OCI-LY1 (cell line): ENCODE measurements at regions not wholly inside any gene's neighbourhood (a gene's known extent, or its start where the extent isn't known, plus 50 kb on each side); places are given as distances from the start of the nearest gene placed in this dataset.

ENCODE experiments used
- H2AFZ ChIP-seq: fragments of 200-600 bp; sonication (generic), shearing (Covaris generic); 2 replicates; pipeline ENCODE4 v1.6.0; 2014; ENCODE audit warnings: antibody characterized with exemption, mild to moderate bottlenecking, low read length
- H3F3A ChIP-seq: fragments of 200-600 bp; sonication (generic), shearing (Covaris generic); 2 replicates; pipeline ENCODE4 v1.6.0; 2014; ENCODE audit warnings: mild to moderate bottlenecking, antibody characterized with exemption, low read length, moderate library complexity; ENCODE audit not compliant: insufficient read depth
- H3K27ac ChIP-seq: fragments of 200-600 bp; sonication (generic); 2 replicates; pipeline ENCODE4 v1.5.1; 2014; ENCODE audit warnings: low read length, mixed run types, mild to moderate bottlenecking, low read depth; ENCODE audit not compliant: poor library complexity, severe bottlenecking
- H3K27me3 ChIP-seq: fragments of 200-600 bp; sonication (generic); 2 replicates; pipeline ENCODE4 v1.6.0; 2014; ENCODE audit warnings: antibody characterized with exemption, mild to moderate bottlenecking, low read length, moderate library complexity; ENCODE audit not compliant: insufficient read depth
- H3K36me3 ChIP-seq: fragments of 200-600 bp; sonication (generic); 2 replicates; pipeline ENCODE4 v1.6.1; 2014; ENCODE audit warnings: mild to moderate bottlenecking, antibody characterized with exemption, low read length, moderate library complexity, mixed read lengths; ENCODE audit not compliant: insufficient read depth
- H3K4me1 ChIP-seq: fragments of 200-600 bp; sonication (generic); 2 replicates; pipeline ENCODE4 v1.5.1; 2014; ENCODE audit warnings: mild to moderate bottlenecking, low read length, moderate library complexity; ENCODE audit not compliant: insufficient read depth, severe bottlenecking
- H3K4me2 ChIP-seq: fragments of 200-600 bp; sonication (generic), shearing (Covaris generic); 2 replicates; pipeline ENCODE4 v1.6.1; 2014; ENCODE audit warnings: low read length
- H3K4me3 ChIP-seq: fragments of 200-600 bp; sonication (generic); 2 replicates; pipeline ENCODE4 v1.5.1; 2014; ENCODE audit warnings: low read length, low read depth, mild to moderate bottlenecking, mixed read lengths; ENCODE audit not compliant: poor library complexity, severe bottlenecking
- H3K79me2 ChIP-seq: fragments of 200-600 bp; shearing (Covaris generic); 2 replicates; pipeline ENCODE4 v1.6.1; 2016; ENCODE audit warnings: mixed run types, low read length, mixed read lengths; ENCODE audit not compliant: insufficient read depth
- H3K9ac ChIP-seq: fragments of 200-600 bp; sonication (generic), shearing (Covaris generic); 2 replicates; pipeline ENCODE4 v1.6.1; 2014; ENCODE audit warnings: mild to moderate bottlenecking, low read length, mixed read lengths
- H3K9me2 ChIP-seq: fragments of 200-600 bp; sonication (generic), shearing (Covaris generic); 2 replicates; pipeline ENCODE4 v1.6.1; 2014; ENCODE audit warnings: low read depth, mild to moderate bottlenecking, low read length, mixed read lengths
- H3K9me3 ChIP-seq: fragments of 200-600 bp; shearing (Covaris generic); 2 replicates; pipeline ENCODE4 v1.6.1; 2014; ENCODE audit warnings: low read length, mixed read lengths
- H4K20me1 ChIP-seq: fragments of 200-600 bp; sonication (generic), shearing (Covaris generic); 2 replicates; pipeline ENCODE4 v1.6.0; 2016; ENCODE audit warnings: mild to moderate bottlenecking, low read length; ENCODE audit not compliant: insufficient read depth
- EZH2 ChIP-seq: fragments of 200-600 bp; sonication (generic), shearing (Covaris generic); IDR thresholded peaks from 2 replicates; pipeline ENCODE4 v1.8.0; 2017; ENCODE audit warnings: borderline replicate concordance, mixed run types, mild to moderate bottlenecking, antibody characterized with exemption, low read length, moderate library complexity, mixed read lengths
- TF ChIP-seq, protein P1 (sequence below): fragments of 200-600 bp; sonication (generic), shearing (Covaris generic); IDR thresholded peaks from 2 replicates; pipeline ENCODE4 v1.5.1; 2017; ENCODE audit warnings: mild to moderate bottlenecking, antibody characterized with exemption, low read length, moderate library complexity, mixed read lengths

DNA sequence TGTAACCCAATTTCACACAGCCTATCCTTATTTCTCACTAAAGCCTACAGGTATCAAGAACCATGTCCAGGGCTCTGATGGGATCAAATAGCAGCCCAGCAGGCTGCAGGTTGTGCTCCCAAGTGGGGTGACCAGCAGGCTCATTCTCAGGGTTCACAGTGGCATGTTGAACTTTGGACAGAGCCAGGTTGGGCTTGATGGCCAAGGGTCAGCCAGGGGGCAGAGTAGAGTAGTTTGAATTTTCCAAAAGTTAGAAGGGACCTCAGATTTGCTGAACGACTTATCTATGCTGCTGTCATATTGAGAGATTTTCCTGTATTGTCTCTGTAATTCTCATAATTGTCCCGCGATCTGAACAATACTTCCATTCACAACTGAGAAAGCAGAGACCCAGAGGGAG lies 310.8 kb upstream of the BOD1L1 start:
- H3K27me3 ChIP-seq: no peaks in the 10 kb centered on the region
- no peak overlapping the region for H3K27ac ChIP-seq
- no peaks in the 10 kb centered on the region for H3K9me2 ChIP-seq
- H3K36me3 ChIP-seq: no peaks in the 10 kb centered on the region
- H3K4me1 ChIP-seq: no peaks in the 10 kb centered on the region
- no peaks in the 10 kb centered on the region for H3K9me3 ChIP-seq
- no peak overlapping the region for H3K9ac ChIP-seq
- no peak overlapping the region for H3K4me3 ChIP-seq
- TF ChIP-seq, protein P1, sequence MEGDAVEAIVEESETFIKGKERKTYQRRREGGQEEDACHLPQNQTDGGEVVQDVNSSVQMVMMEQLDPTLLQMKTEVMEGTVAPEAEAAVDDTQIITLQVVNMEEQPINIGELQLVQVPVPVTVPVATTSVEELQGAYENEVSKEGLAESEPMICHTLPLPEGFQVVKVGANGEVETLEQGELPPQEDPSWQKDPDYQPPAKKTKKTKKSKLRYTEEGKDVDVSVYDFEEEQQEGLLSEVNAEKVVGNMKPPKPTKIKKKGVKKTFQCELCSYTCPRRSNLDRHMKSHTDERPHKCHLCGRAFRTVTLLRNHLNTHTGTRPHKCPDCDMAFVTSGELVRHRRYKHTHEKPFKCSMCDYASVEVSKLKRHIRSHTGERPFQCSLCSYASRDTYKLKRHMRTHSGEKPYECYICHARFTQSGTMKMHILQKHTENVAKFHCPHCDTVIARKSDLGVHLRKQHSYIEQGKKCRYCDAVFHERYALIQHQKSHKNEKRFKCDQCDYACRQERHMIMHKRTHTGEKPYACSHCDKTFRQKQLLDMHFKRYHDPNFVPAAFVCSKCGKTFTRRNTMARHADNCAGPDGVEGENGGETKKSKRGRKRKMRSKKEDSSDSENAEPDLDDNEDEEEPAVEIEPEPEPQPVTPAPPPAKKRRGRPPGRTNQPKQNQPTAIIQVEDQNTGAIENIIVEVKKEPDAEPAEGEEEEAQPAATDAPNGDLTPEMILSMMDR: no peak
- TF ChIP-seq EZH2: no peak
- H4K20me1 ChIP-seq: no peaks in the 10 kb centered on the region
- H3K4me2 ChIP-seq: no peak overlapping the region
- H3K79me2 ChIP-seq: no peaks in the 10 kb centered on the region
- H2AFZ ChIP-seq: no peak overlapping the region
- H3F3A ChIP-seq: no peaks in the 10 kb centered on the region

DNA sequence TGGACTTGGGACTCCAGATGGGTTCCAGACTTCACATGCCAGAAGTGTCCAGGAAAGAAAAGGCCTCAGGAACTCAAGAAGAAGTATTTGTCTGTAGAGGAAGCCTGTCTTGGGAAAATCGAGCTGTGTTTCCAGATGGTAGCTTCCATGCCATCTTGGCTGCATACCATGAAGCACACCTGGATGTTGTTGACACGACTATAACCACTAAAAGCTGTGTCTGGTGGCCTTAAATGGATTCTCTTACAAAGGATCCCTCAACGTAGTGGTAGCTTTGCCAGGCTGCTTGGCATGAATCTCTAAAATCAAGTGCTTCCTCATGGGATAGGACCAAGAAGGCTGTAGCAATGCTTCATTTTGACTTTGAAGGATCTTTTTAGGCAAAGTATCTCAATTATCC lies 313.4 kb upstream of the BOD1L1 start:
- Histone ChIP-seq H3K9me2 (no peaks in the 10 kb centered on the region), H3K9me3 (no peaks in the 10 kb centered on the region)

GRCh38 chr4:13942977-13943376 lies 315.5 kb upstream of the BOD1L1 start:
- Histone ChIP-seq H3K4me3 (no peak overlapping the region), H3K9me2 (no peaks in the 10 kb centered on the region), H4K20me1 (no peaks in the 10 kb centered on the region), H3K79me2 (no peaks in the 10 kb centered on the region), H3F3A (no peaks in the 10 kb centered on the region), H2AFZ (no peak overlapping the region), H3K9me3 (no peaks in the 10 kb centered on the region), H3K36me3 (no peaks in the 10 kb centered on the region), H3K9ac (no peak overlapping the region), H3K4me2 (no peak overlapping the region), H3K4me1 (no peaks in the 10 kb centered on the region), H3K27ac (no peak overlapping the region), H3K27me3 (no peaks in the 10 kb centered on the region)
- TF ChIP-seq, protein P1: no peak
- no peak for TF ChIP-seq EZH2

More for the DNA sequence above, 313.4 kb upstream of the BOD1L1 start:
- Histone ChIP-seq H3K79me2 (no peaks in the 10 kb centered on the region), H3K36me3 (no peaks in the 10 kb centered on the region), H2AFZ (no peak overlapping the region), H3K4me2 (no peak overlapping the region), H3K4me3 (no peak overlapping the region), H4K20me1 (no peaks in the 10 kb centered on the region), H3K9ac (no peak overlapping the region), H3K27me3 (no peaks in the 10 kb centered on the region), H3K4me1 (no peaks in the 10 kb centered on the region), H3F3A (no peaks in the 10 kb centered on the region), H3K27ac (no peak overlapping the region)
- TF ChIP-seq EZH2: no peak
- TF ChIP-seq, protein P1: no peak
